ENCODE measurements at regions not wholly inside any gene's neighbourhood (a gene's known extent, or its start where the extent isn't known, plus 50 kb on each side); places are given as distances from the start of the nearest gene placed in this dataset.

- no peak overlapping the region for H3K27ac ChIP-seq
- TF ChIP-seq CTCF (IDR thresholded peaks at IDR 0.05 in 8 of 11, conservative IDR thresholded peaks at IDR 0.05 in 3 of 11) (no peak), POLR2A (IDR thresholded peaks at IDR 0.05) (no peak), POLR2AphosphoS5 (IDR thresholded peaks at IDR 0.05) (no peak)
- H3K9me3 ChIP-seq: no peaks in the 10 kb centered on the region
- H3K4me1 ChIP-seq: no peaks in the 10 kb centered on the region
- intact Hi-C loops (cut with DNase I; ENCODE audit: low total_unique reads): no loop called here
- H3K36me3 ChIP-seq: no peaks in the 10 kb centered on the region
- DNase-seq: no peak
- H3K27me3 ChIP-seq (replicated peaks in 1 of 7): no peaks in the 10 kb centered on the region
- H3K4me3 ChIP-seq: no peak overlapping the region
Measured at GRCh38 chr4:107220976-107221375, 184.9 kb upstream of the DKK2 start.

- DNase-seq: no peak
- H3K9me3 ChIP-seq: no peaks in the 10 kb centered on the region
- H3K27ac ChIP-seq: no peak overlapping the region
- H3K27me3 ChIP-seq (replicated peaks in 1 of 7): no peaks in the 10 kb centered on the region
- H3K4me3 ChIP-seq: no peak overlapping the region
- TF ChIP-seq POLR2A (IDR thresholded peaks at IDR 0.05) (no peak), POLR2AphosphoS5 (IDR thresholded peaks at IDR 0.05) (no peak), CTCF (IDR thresholded peaks at IDR 0.05 in 8 of 11, conservative IDR thresholded peaks at IDR 0.05 in 3 of 11) (no peak)
- intact Hi-C loops (cut with DNase I; ENCODE audit: low total_unique reads): no loop called here
- H3K36me3 ChIP-seq: no peaks in the 10 kb centered on the region
- WGBS, 5 donors: 60 to 78% (median 71%) methylated on average over 1 of the region's 1 CpG
- no peaks in the 10 kb centered on the region for H3K4me1 ChIP-seq
Measured at GRCh38 chr4:107219681-107220080, 183.6 kb upstream of the DKK2 start.

GRCh38 chr4:107216379-107216778 lies 180.3 kb upstream of the DKK2 start:
- Histone ChIP-seq H3K36me3 (no peaks in the 10 kb centered on the region), H3K27ac (no peak overlapping the region), H3K9me3 (no peaks in the 10 kb centered on the region), H3K27me3 (replicated peaks in 1 of 7) (no peaks in the 10 kb centered on the region), H3K4me3 (no peak overlapping the region), H3K4me1 (no peaks in the 10 kb centered on the region)
- intact Hi-C loops (cut with DNase I; ENCODE audit: low total_unique reads): no loop called here
- DNase-seq: no peak
- no peak for TF ChIP-seq POLR2A (IDR thresholded peaks at IDR 0.05)
- no peak for TF ChIP-seq CTCF (IDR thresholded peaks at IDR 0.05 in 8 of 11, conservative IDR thresholded peaks at IDR 0.05 in 3 of 11)
- no peak for TF ChIP-seq POLR2AphosphoS5 (IDR thresholded peaks at IDR 0.05)

- Histone ChIP-seq H3K27ac (no peak overlapping the region), H3K4me3 (no peak overlapping the region), H3K4me1 (no peaks in the 10 kb centered on the region), H3K9me3 (no peaks in the 10 kb centered on the region), H3K27me3 (replicated peaks in 1 of 7) (no peaks in the 10 kb centered on the region), H3K36me3 (no peaks in the 10 kb centered on the region)
- TF ChIP-seq POLR2A (IDR thresholded peaks at IDR 0.05): no peak
- TF ChIP-seq CTCF (IDR thresholded peaks at IDR 0.05 in 8 of 11, conservative IDR thresholded peaks at IDR 0.05 in 3 of 11): no peak
- no peak for TF ChIP-seq POLR2AphosphoS5 (IDR thresholded peaks at IDR 0.05)
- intact Hi-C loops (cut with DNase I; ENCODE audit: low total_unique reads): no loop called here
- 88 to 97% (median 96%) methylated on average over 1 of the region's 1 CpG for WGBS, 5 donors
- DNase-seq: no peak
Measured at GRCh38 chr4:107215222-107215621, 179.1 kb upstream of the DKK2 start.
